GM19035 (cell line): ENCODE measurements at regions not wholly inside any gene's neighbourhood (a gene's known extent, or its start where the extent isn't known, plus 50 kb on each side); places are given as distances from the start of the nearest gene placed in this dataset.

Experiments used
- ATAC-seq: cut with Tn5 transposase; IDR thresholded peaks from one replicate; pipeline ENCODE4 v1.9.1; 2021; ENCODE audit not compliant: unreplicated experiment

GRCh38 chr17:55584861-55585260 lies 73.6 kb upstream of the SMIM36 start:
- ATAC-seq: no peak

GRCh38 chr17:55584055-55584685 lies 72.9 kb upstream of the SMIM36 start:
- no peak for ATAC-seq

- no peak for ATAC-seq
Observed at GRCh38 chr17:55582897-55583296, 71.6 kb upstream of the SMIM36 start.

- peak; percentile 53 for ATAC-seq
Observed at GRCh38 chr17:55580596-55581133, 69.4 kb upstream of the SMIM36 start.

GRCh38 chr17:55577687-55578086 lies 66.4 kb upstream of the SMIM36 start:
- peak; percentile 11 for ATAC-seq

GRCh38 chr17:55576996-55577586 lies 65.8 kb upstream of the SMIM36 start:
- ATAC-seq: peak; percentile 74

GRCh38 chr17:55576237-55576995 lies 65.2 kb upstream of the SMIM36 start:
- ATAC-seq: peak; percentile 28

GRCh38 chr17:55575058-55575636 lies 63.9 kb upstream of the SMIM36 start:
- no peak for ATAC-seq

- ATAC-seq: no peak
Observed at GRCh38 chr17:55572599-55572998, 61.3 kb upstream of the SMIM36 start.

GRCh38 chr17:55572139-55572538 lies 60.9 kb upstream of the SMIM36 start:
- ATAC-seq: no peak

GRCh38 chr17:55571095-55571494 lies 59.8 kb upstream of the SMIM36 start:
- ATAC-seq: no peak

- ATAC-seq: no peak
Observed at GRCh38 chr17:55570391-55570790, 59.1 kb upstream of the SMIM36 start.

GRCh38 chr17:55567240-55568214 lies 56.3 kb upstream of the SMIM36 start:
- ATAC-seq: no peak

- no peak for ATAC-seq
Observed at GRCh38 chr17:55564081-55564480, 52.8 kb upstream of the SMIM36 start.

GRCh38 chr17:55563363-55563762 lies 52.1 kb upstream of the SMIM36 start:
- ATAC-seq: peak; percentile 72

GRCh38 chr17:55561973-55562495 lies 50.8 kb upstream of the SMIM36 start:
- no peak for ATAC-seq

- ATAC-seq: no peak
Observed at GRCh38 chr17:55561316-55561972, 50.2 kb upstream of the SMIM36 start.
